GM12878 (cell line): ENCODE measurements at regions not wholly inside any gene's neighbourhood (a gene's known extent, or its start where the extent isn't known, plus 50 kb on each side); places are given as distances from the start of the nearest gene placed in this dataset.

Source experiments
- ATAC-seq: fragments of 200-7000 bp; cut with Tn5 transposase; 3 replicates; pipeline ENCODE4 v1.9.1; 2020; ENCODE audit warnings: mild to moderate bottlenecking, moderate library complexity
- BruUV-seq: library from RNA; stranded (reverse); fragments of 400-500 nt; replicated peaks from 2 replicates; lab custom pipeline; 2021; lab: Mats Ljungman, UMichigan
- CTCF ChIA-PET: fragments of 300-600 bp; sonication (Branson Sonifier 250); formaldehyde crosslinking; extraction: SDS; loops from one replicate; lab custom pipeline; 2021; ENCODE audit warnings: inconsistent platforms; lab: Yijun Ruan, JAX
- POLR2A ChIA-PET: fragments of 350-600 bp; formaldehyde crosslinking; extraction: SDS; loops from one replicate; lab custom pipeline; 2021; ENCODE audit warnings: inconsistent platforms; lab: Charles Lee
- RAD21 ChIA-PET: fragments of 300-600 bp; sonication (Branson Sonifier 250); formaldehyde crosslinking; loops from one replicate; lab custom pipeline; 2023; ENCODE audit warnings: antibody characterized with exemption; ENCODE audit not compliant: unreplicated experiment; lab: Charles Lee
- SMC1A ChIA-PET: fragments of 300-600 bp; sonication (Branson Sonifier 250); formaldehyde crosslinking; loops from one replicate; lab custom pipeline; 2023; ENCODE audit not compliant: unreplicated experiment, uncharacterized antibody; lab: Charles Lee
- DNase-seq: peaks from one replicate; pipeline ENCODE4 v3.0.0-alpha.2; 2011; ENCODE audit warnings: low read depth, low spot score
- FAIRE-seq: peaks from 3 replicates; lab custom pipeline; 2011; peaks lifted over from hg19 to GRCh38; lab: Jason Lieb, UNC
- H2AFZ ChIP-seq: 2 replicates; pipeline ENCODE4 v1.6.0; 2011; ENCODE audit warnings: low read depth, low read length, control low read depth; ENCODE audit not compliant: control insufficient read depth
- H3K27ac ChIP-seq: 2 replicates; pipeline ENCODE4 v1.5.1; 2011; ENCODE audit warnings: control low read depth; ENCODE audit not compliant: control insufficient read depth, insufficient read depth
- H3K27me3 ChIP-seq, 2 experiments: replicated peaks in 1 of 2; 2 replicates each; pipeline versions ENCODE4 v1.6.0 to v1.6.1; 2011; ENCODE audit warnings: low read length in 1 of 2; ENCODE audit not compliant: control insufficient read depth in 2 of 2, insufficient read depth in 2 of 2
- H3K36me3 ChIP-seq, 2 experiments: 2 replicates each; pipeline ENCODE4 v1.5.1; 2011; ENCODE audit warnings: low read length in 1 of 2; ENCODE audit not compliant: control insufficient read depth in 2 of 2, insufficient read depth in 2 of 2
- H3K4me1 ChIP-seq: 2 replicates; pipeline ENCODE4 v1.6.1; 2011; ENCODE audit warnings: mild to moderate bottlenecking, low read length, moderate library complexity, mixed read lengths; ENCODE audit not compliant: control insufficient read depth, insufficient read depth
- H3K4me2 ChIP-seq: 2 replicates; pipeline ENCODE4 v1.6.0; 2011; ENCODE audit warnings: control low read depth; ENCODE audit not compliant: control insufficient read depth, insufficient read depth
- H3K4me3 ChIP-seq: fragments of 200-600 bp; sonication (generic); 2 replicates; pipeline ENCODE4 v1.5.1; 2016
- H3K79me2 ChIP-seq: 2 replicates; pipeline ENCODE4 v1.6.0; 2011; ENCODE audit warnings: low read length; ENCODE audit not compliant: control insufficient read depth, insufficient read depth
- H3K9ac ChIP-seq: 2 replicates; pipeline ENCODE4 v1.8.0; 2011; ENCODE audit warnings: low read length, control low read depth, mixed read lengths; ENCODE audit not compliant: control insufficient read depth, insufficient read depth
- H3K9me3 ChIP-seq: replicated peaks from 3 replicates; pipeline ENCODE4 v1.5.1; 2011; ENCODE audit warnings: mild to moderate bottlenecking, low read length; ENCODE audit not compliant: control insufficient read depth, insufficient read depth
- H4K20me1 ChIP-seq: 2 replicates; pipeline ENCODE4 v1.6.0; 2011; ENCODE audit not compliant: control insufficient read depth, insufficient read depth
- BCL11A ChIP-seq: IDR thresholded peaks from 2 replicates; pipeline ENCODE4 v1.6.1; 2011; ENCODE audit warnings: low read depth, low read length
- BHLHE40 ChIP-seq, 2 experiments: fragments of 450-650 bp in 1 of 2; IDR thresholded peaks; 2 replicates each; pipeline ENCODE4 v1.6.1; 2011 to 2017; ENCODE audit warnings: low read depth in 2 of 2, borderline replicate concordance in 1 of 2, improper control_type of control experiment in 1 of 2, low read length in 1 of 2, mild to moderate bottlenecking in 1 of 2
- CBFB ChIP-seq: IDR thresholded peaks from 2 replicates; pipeline ENCODE4 v1.6.1; 2016; ENCODE audit warnings: antibody characterized with exemption, low read depth
- ESRRA ChIP-seq: IDR thresholded peaks from 2 replicates; pipeline ENCODE4 v1.6.1; 2012; ENCODE audit warnings: mild to moderate bottlenecking, low read length, improper control_type of control experiment
- FOS ChIP-seq: IDR thresholded peaks from 3 replicates; pipeline ENCODE4 v1.6.1; 2011; ENCODE audit warnings: borderline replicate concordance; ENCODE audit not compliant: insufficient read length; ENCODE audit errors: extremely low read depth
- KAT2A ChIP-seq: conservative IDR thresholded peaks from 2 replicates; pipeline ENCODE4 v1.6.1; 2011; ENCODE audit warnings: low read depth, low read length; ENCODE audit not compliant: control insufficient read depth
- RAD51 ChIP-seq: fragments of 450-650 bp; IDR thresholded peaks from 2 replicates; pipeline ENCODE4 v1.6.1; 2016; ENCODE audit warnings: moderate library complexity, mild to moderate bottlenecking, inconsistent platforms
- SUZ12 ChIP-seq: fragments of 200-600 bp; sonication (generic); IDR thresholded peaks from one replicate; pipeline ENCODE4 v1.6.1; 2018; ENCODE audit warnings: antibody characterized with exemption, mild to moderate bottlenecking; ENCODE audit not compliant: unreplicated experiment
- TAF1 ChIP-seq: IDR thresholded peaks from 2 replicates; pipeline ENCODE4 v1.6.1; 2011; ENCODE audit warnings: mild to moderate bottlenecking, low read depth, low read length, borderline replicate concordance
- TCF7 ChIP-seq: IDR thresholded peaks from 2 replicates; pipeline ENCODE4 v1.6.1; 2014; ENCODE audit warnings: antibody characterized with exemption, borderline replicate concordance
- WGBS: methylation state at CpG from one replicate; pipeline ENCODE4 v1.1.6; 2016; ENCODE audit warnings: low lambda C conversion rate; ENCODE audit not compliant: insufficient replicate concordance, insufficient coverage; ENCODE audit errors: missing lambda C conversion rate; 5-methylcytosine and 5-hydroxymethylcytosine counted together
- in situ Hi-C: fragments of 300-500 bp; cut with MboI; formaldehyde crosslinking; loops from 9 replicates; pipeline ENCODE4 v1.14.3; 2018; ENCODE audit warnings: mixed read lengths
- intact Hi-C: fragments of 100-400 bp; cut with micrococcal nuclease; formaldehyde crosslinking; loops from one replicate; pipeline ENCODE4 v1.14.2; 2022; ENCODE audit not compliant: unreplicated experiment
- TF ChIP-seq, protein P1 (sequence below): IDR thresholded peaks from 2 replicates; pipeline ENCODE4 v1.6.1; 2012; ENCODE audit warnings: low read depth, low read length, improper control_type of control experiment

DNA sequence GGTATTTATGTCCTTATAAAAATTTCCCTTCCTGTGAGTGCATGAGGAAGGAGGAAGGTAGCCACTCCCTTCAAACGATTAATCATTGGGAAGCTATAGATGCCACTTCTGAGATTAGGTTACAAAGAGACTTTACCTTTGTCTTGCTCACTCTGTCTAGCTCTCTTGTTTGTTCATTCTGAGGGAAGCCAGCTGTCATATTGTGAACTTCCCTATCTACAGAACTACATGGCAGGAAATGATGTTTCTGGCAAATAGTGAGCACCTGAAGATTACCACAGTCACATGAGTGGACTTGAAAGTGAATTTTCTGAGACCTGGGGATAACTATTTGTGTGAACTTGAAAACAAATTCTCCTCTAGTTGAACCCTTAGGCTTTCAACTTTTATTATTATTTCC lies 776.8 kb downstream of the CCDC85A start:
- Histone ChIP-seq H3K4me2 (no peak overlapping the region), H3K27me3 (no peaks in the 10 kb centered on the region), H3K9me3 (no peaks in the 10 kb centered on the region), H3K4me1 (no peaks in the 10 kb centered on the region), H3K27ac (no peak overlapping the region), H3K9ac (no peak overlapping the region), H3K4me3 (no peak overlapping the region), H3K36me3 (no peaks in the 10 kb centered on the region), H4K20me1 (no peaks in the 10 kb centered on the region), H3K79me2 (no peaks in the 10 kb centered on the region), H2AFZ (no peak overlapping the region)
- ChIA-PET RAD21 (no interaction called here), CTCF (no interaction called here), SMC1A (no interaction called here), POLR2A (no interaction called here)
- intact Hi-C loops (no loop called here), in situ Hi-C loops (no loop called here)
- no TSS peak for BruUV-seq
- DNase-seq (no peak), ATAC-seq (no peak), FAIRE-seq (no peak)
- 40% methylated on average over 1 of the region's 1 CpG for WGBS
- TF ChIP-seq FOS (no peak), BCL11A (no peak), CBFB (no peak), BHLHE40 (IDR thresholded peaks at IDR 0.05; ENCODE audit: borderline replicate concordance in 1 of 2, low read depth in 2 of 2, low read length in 1 of 2) (no peak), KAT2A (no peak), TCF7 (no peak), SUZ12 (no peak), RAD51 (no peak), ESRRA (no peak), TAF1 (no peak)
- TF ChIP-seq, protein P1, sequence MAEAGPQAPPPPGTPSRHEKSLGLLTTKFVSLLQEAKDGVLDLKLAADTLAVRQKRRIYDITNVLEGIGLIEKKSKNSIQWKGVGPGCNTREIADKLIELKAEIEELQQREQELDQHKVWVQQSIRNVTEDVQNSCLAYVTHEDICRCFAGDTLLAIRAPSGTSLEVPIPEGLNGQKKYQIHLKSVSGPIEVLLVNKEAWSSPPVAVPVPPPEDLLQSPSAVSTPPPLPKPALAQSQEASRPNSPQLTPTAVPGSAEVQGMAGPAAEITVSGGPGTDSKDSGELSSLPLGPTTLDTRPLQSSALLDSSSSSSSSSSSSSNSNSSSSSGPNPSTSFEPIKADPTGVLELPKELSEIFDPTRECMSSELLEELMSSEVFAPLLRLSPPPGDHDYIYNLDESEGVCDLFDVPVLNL: no peak
